Frontal cortex (tissue), 3 donors: ENCODE measurements at regions not wholly inside any gene's neighbourhood (a gene's known extent, or its start where the extent isn't known, plus 50 kb on each side); places are given as distances from the start of the nearest gene placed in this dataset.

Experiments
- DNase-seq, 2 donors: peaks; one replicate each; pipeline ENCODE4 v3.0.0; 2012; ENCODE audit warnings: low spot score in 2 of 2
- FAIRE-seq: peaks from 2 replicates; lab custom pipeline; 2012; peaks lifted over from hg19 to GRCh38; lab: Jason Lieb, UNC
- donor health status: control.
- donor health status: control.
- donor health status: control.

- FAIRE-seq: no peak
Observed at GRCh38 chr20:23282546-23282945, 68.0 kb upstream of the NXT1 start.

GRCh38 chr20:23282111-23282510, 68.5 kb upstream of the NXT1 start:
- FAIRE-seq: no peak
- no peak for DNase-seq

More at GRCh38 chr20:23282546-23282945, 68.0 kb upstream of the NXT1 start:
- no peak for DNase-seq

GRCh38 chr20:23279836-23280235, 70.8 kb upstream of the NXT1 start:
- FAIRE-seq (no peak), DNase-seq (no peak)

GRCh38 chr20:23278172-23278571, 72.4 kb upstream of the NXT1 start:
- no peak for FAIRE-seq
- DNase-seq: no peak

- FAIRE-seq: no peak
- no peak for DNase-seq
Observed at GRCh38 chr20:23277316-23277715, 73.3 kb upstream of the NXT1 start.

GRCh38 chr20:23273776-23274175, 76.8 kb upstream of the NXT1 start:
- FAIRE-seq: no peak
- no peak for DNase-seq

- FAIRE-seq: no peak
Observed at GRCh38 chr20:23272176-23273029, 78.2 kb upstream of the NXT1 start.

GRCh38 chr20:23270382-23270911, 80.1 kb upstream of the NXT1 start:
- FAIRE-seq (no peak), DNase-seq (no peak)

More at GRCh38 chr20:23272176-23273029, 78.2 kb upstream of the NXT1 start:
- DNase-seq: no peak

GRCh38 chr20:23269954-23270353, 80.6 kb upstream of the NXT1 start:
- no peak for FAIRE-seq
- no peak for DNase-seq

- FAIRE-seq: no peak
- no peak for DNase-seq
Observed at GRCh38 chr20:23268792-23269354, 81.7 kb upstream of the NXT1 start.

GRCh38 chr20:23267909-23268308, 82.7 kb upstream of the NXT1 start:
- DNase-seq (no peak), FAIRE-seq (no peak)

GRCh38 chr20:23266530-23267398, 83.8 kb upstream of the NXT1 start:
- FAIRE-seq (no peak), DNase-seq (no peak)

GRCh38 chr20:23265226-23265625, 85.4 kb upstream of the NXT1 start:
- DNase-seq (no peak), FAIRE-seq (no peak)

GRCh38 chr20:23264545-23264944, 86.0 kb upstream of the NXT1 start:
- FAIRE-seq (no peak), DNase-seq (no peak)

GRCh38 chr20:23260181-23260840, 90.3 kb upstream of the NXT1 start:
- FAIRE-seq (no peak), DNase-seq (no peak)

- FAIRE-seq (no peak), DNase-seq (no peak)
Observed at GRCh38 chr20:23258747-23259121, 91.9 kb upstream of the NXT1 start.

- DNase-seq (no peak), FAIRE-seq (no peak)
Observed at GRCh38 chr20:23257848-23258746, 92.5 kb upstream of the NXT1 start.

- DNase-seq (no peak), FAIRE-seq (no peak)
Observed at GRCh38 chr20:23257106-23257761, 93.4 kb upstream of the NXT1 start.
